KMS-11 (cell line): ENCODE measurements at regions not wholly inside any gene's neighbourhood (a gene's known extent, or its start where the extent isn't known, plus 50 kb on each side); places are given as distances from the start of the nearest gene placed in this dataset.

Source experiments
- H2AFZ ChIP-seq: fragments of 200-600 bp; sonication (generic); 2 replicates; pipeline ENCODE4 v1.6.1; 2016; ENCODE audit warnings: antibody characterized with exemption, mixed run types, low read depth
- H3K27ac ChIP-seq: fragments of 200-600 bp; sonication (generic); 2 replicates; pipeline ENCODE4 v1.6.1; 2016; ENCODE audit warnings: mild to moderate bottlenecking, mixed run types
- H3K27me3 ChIP-seq: fragments of 200-600 bp; sonication (generic); 2 replicates; pipeline ENCODE4 v1.6.1; 2017; ENCODE audit warnings: mild to moderate bottlenecking, low read depth, mixed run types, moderate library complexity; ENCODE audit not compliant: insufficient read depth
- H3K36me3 ChIP-seq: fragments of 200-600 bp; sonication (generic); 2 replicates; pipeline ENCODE4 v1.6.1; 2017; ENCODE audit warnings: mild to moderate bottlenecking, mixed run types; ENCODE audit not compliant: insufficient read depth
- H3K4me1 ChIP-seq: fragments of 200-600 bp; sonication (generic); 2 replicates; pipeline ENCODE4 v1.6.1; 2016; ENCODE audit warnings: mild to moderate bottlenecking, low read depth, mixed run types; ENCODE audit not compliant: poor library complexity, severe bottlenecking
- H3K4me2 ChIP-seq: fragments of 200-600 bp; sonication (generic); 2 replicates; pipeline ENCODE4 v1.7.0; 2016; ENCODE audit warnings: mild to moderate bottlenecking, mixed run types
- H3K4me3 ChIP-seq: fragments of 200-600 bp; sonication (generic); IDR thresholded peaks from 2 replicates; pipeline ENCODE4 v1.6.1; 2017; ENCODE audit warnings: low read depth, low read length, mixed read lengths; ENCODE audit not compliant: insufficient read depth
- H3K79me2 ChIP-seq: fragments of 200-600 bp; sonication (generic); 2 replicates; pipeline ENCODE4 v1.6.1; 2016; ENCODE audit warnings: low read depth, mixed run types; ENCODE audit not compliant: insufficient read depth
- H3K9ac ChIP-seq: fragments of 200-600 bp; sonication (generic); 2 replicates; pipeline ENCODE4 v1.6.1; 2016; ENCODE audit warnings: mild to moderate bottlenecking, mixed run types
- H4K20me1 ChIP-seq: fragments of 200-600 bp; sonication (generic); 2 replicates; pipeline ENCODE4 v1.6.1; 2016; ENCODE audit warnings: mild to moderate bottlenecking, mixed run types; ENCODE audit not compliant: insufficient read depth
- CTCF ChIP-seq: fragments of 200-600 bp; sonication (generic); conservative IDR thresholded peaks from 2 replicates; pipeline ENCODE4 v1.6.1; 2017; ENCODE audit warnings: low read depth, mild to moderate bottlenecking, antibody characterized with exemption, low read length, moderate library complexity, mixed read lengths

GRCh38 chr5:6877986-6878828 lies 165.0 kb downstream of the TENT4A start:
- no peaks in the 10 kb centered on the region for H3K27me3 ChIP-seq
- H3K4me1 ChIP-seq, result no peaks in the 10 kb centered on the region
- H3K4me3 ChIP-seq, result no peak overlapping the region
- no peaks in the 10 kb centered on the region for H3K79me2 ChIP-seq
- no peak overlapping the region for H2AFZ ChIP-seq
- H4K20me1 ChIP-seq, result no peaks in the 10 kb centered on the region
- no peak overlapping the region for H3K4me2 ChIP-seq
- no peak overlapping the region for H3K27ac ChIP-seq
- no peak for TF ChIP-seq CTCF
- H3K36me3 ChIP-seq, result no peaks in the 10 kb centered on the region
- H3K9ac ChIP-seq, result no peak overlapping the region

- Histone ChIP-seq H2AFZ (no peak overlapping the region), H3K27ac (no peak overlapping the region), H3K9ac (no peak overlapping the region), H3K27me3 (no peaks in the 10 kb centered on the region), H3K4me3 (no peak overlapping the region), H4K20me1 (no peaks in the 10 kb centered on the region), H3K79me2 (no peaks in the 10 kb centered on the region), H3K4me1 (no peaks in the 10 kb centered on the region), H3K36me3 (no peaks in the 10 kb centered on the region), H3K4me2 (no peak overlapping the region)
- TF ChIP-seq CTCF, result no peak
Measured at GRCh38 chr5:6885581-6885980, 172.3 kb downstream of the TENT4A start.

GRCh38 chr5:6886866-6887265 lies 173.6 kb downstream of the TENT4A start:
- H3K4me2 ChIP-seq, result no peak overlapping the region
- H2AFZ ChIP-seq, result no peak overlapping the region
- H3K27ac ChIP-seq, result no peak overlapping the region
- TF ChIP-seq CTCF, result no peak
- H3K27me3 ChIP-seq, result no peaks in the 10 kb centered on the region
- H3K4me3 ChIP-seq, result no peak overlapping the region
- H3K36me3 ChIP-seq, result no peaks in the 10 kb centered on the region
- H3K9ac ChIP-seq, result no peak overlapping the region
- no peaks in the 10 kb centered on the region for H3K4me1 ChIP-seq
- H4K20me1 ChIP-seq, result no peaks in the 10 kb centered on the region
- no peaks in the 10 kb centered on the region for H3K79me2 ChIP-seq

- no peaks in the 10 kb centered on the region for H3K4me1 ChIP-seq
- no peak overlapping the region for H3K27ac ChIP-seq
- no peaks in the 10 kb centered on the region for H3K79me2 ChIP-seq
- no peaks in the 10 kb centered on the region for H4K20me1 ChIP-seq
- no peak overlapping the region for H2AFZ ChIP-seq
- H3K27me3 ChIP-seq, result no peaks in the 10 kb centered on the region
- H3K4me2 ChIP-seq, result no peak overlapping the region
- no peaks in the 10 kb centered on the region for H3K36me3 ChIP-seq
- no peak overlapping the region for H3K4me3 ChIP-seq
- H3K9ac ChIP-seq, result no peak overlapping the region
- TF ChIP-seq CTCF, result no peak
Measured at GRCh38 chr5:6889030-6889429, 175.8 kb downstream of the TENT4A start.
